ENCODE measurements at regions not wholly inside any gene's neighbourhood (a gene's known extent, or its start where the extent isn't known, plus 50 kb on each side); places are given as distances from the start of the nearest gene placed in this dataset.

- no peak for ATAC-seq
These were observed 50.6 kb upstream of the ZMYND8 start for GRCh38 chr20:47406849-47407682.

DNA sequence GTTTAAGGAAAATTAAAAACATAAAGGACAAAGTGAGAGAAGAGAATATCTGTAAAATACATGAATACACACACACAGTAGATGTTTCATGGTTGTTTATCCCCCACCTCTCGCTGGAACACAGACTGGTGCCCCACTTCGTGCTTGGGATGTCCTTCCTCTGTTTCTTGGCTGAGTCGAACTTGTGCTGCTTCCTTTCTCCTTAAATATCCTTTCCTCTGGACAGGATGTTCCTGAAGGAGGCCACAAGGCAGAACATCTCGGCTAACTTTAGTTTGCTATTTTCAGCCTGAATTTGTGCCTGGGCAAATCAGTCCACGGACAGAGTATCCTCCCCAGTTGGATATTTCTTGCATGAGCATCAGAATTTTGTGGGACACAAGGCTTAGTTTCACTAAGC is 54.7 kb upstream of the ZMYND8 start:
- ATAC-seq, result no peak

- ATAC-seq, result no peak
These were observed 55.6 kb upstream of the ZMYND8 start for GRCh38 chr20:47412083-47412482.

DNA sequence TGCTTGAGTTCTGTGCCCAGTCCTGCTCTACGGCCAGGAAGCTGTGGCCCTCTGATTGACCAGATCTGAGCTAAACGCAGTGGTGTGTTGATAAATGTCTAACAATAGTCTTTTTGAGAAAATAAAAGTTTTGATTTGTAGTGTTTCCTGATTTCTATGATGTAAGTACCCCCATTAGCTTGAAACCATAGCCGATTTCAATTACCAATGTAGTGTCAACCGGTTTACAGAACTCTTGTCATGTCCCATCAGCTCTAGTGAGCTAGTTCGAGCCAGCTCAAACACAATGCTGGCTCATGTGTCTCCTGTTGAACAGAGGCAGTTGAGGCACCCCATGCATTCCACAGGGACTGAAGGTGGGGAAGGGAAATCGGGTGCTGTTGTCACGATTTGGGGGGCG is 56.7 kb upstream of the ZMYND8 start:
- no peak for ATAC-seq

DNA sequence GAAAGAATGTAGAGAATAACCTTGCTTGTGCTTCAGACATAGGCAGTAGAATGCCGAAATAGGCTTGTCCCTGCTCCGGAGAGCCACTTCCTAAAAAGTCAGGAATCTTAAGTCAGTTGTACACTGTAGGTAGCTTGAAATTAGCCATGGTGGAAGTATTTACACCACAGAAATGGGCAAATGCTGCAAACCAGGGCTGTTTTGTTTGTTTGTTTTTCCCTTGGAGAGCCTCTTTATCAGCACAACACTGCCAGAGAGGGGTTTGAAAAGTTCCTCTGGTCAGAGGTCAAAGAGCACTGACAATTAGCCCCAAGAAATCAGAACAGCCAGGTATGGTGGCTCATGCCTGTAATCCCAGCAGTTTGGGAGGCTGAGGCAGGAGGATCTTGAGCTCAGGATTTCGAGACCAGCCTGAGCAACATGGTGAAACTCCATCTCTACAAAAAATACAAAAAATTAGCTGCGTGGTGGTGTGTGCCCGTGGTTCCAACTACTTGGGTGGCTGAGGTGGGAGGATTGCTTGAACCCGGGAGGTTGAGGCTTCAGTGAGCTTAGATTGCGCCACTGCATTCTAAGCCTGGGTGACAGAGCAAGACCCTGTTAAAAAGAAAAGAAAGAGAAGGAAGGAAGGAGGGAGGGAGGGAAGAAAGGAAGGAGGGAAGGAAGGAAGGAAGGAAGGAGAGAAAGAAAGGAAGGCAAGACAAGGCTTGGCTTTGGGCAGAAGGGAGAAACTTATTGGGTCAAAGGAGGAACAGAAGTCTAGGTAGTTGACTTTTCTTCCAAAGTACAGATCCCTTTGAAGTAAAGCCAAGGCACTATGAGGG is 61.0 kb upstream of the ZMYND8 start:
- ATAC-seq, result no peak

DNA sequence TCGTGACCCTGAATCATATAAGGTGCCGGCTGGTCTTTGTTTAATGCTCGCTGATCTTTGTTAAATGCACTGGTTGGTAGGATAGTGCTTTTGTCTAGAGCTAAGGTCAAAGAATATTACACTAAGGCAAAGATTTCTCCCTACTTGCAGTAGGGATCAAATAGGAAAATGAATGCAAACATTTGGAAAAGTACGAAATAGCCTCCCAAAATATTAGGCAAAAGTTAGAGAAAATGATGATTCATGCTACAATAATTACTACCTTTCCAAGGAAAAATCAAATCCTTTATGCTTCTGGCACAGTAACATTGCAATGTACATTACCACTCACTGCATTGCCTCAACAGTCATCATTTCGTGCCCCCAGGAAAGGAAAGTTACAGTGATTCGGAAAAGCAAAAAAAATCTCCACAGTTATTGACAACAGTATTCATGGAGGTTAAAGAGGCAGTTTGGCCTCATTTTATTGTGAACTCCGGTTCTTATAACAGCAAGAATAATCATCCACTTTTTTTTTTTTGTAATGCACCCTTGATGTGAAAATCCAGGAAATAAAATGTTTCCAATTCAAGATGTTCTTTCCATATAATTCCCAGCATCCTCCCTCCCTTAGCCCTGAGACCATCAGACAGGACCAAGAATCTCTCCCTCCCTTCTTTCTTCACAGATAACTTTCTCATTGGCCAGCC is 61.7 kb upstream of the ZMYND8 start:
- no peak for ATAC-seq

DNA sequence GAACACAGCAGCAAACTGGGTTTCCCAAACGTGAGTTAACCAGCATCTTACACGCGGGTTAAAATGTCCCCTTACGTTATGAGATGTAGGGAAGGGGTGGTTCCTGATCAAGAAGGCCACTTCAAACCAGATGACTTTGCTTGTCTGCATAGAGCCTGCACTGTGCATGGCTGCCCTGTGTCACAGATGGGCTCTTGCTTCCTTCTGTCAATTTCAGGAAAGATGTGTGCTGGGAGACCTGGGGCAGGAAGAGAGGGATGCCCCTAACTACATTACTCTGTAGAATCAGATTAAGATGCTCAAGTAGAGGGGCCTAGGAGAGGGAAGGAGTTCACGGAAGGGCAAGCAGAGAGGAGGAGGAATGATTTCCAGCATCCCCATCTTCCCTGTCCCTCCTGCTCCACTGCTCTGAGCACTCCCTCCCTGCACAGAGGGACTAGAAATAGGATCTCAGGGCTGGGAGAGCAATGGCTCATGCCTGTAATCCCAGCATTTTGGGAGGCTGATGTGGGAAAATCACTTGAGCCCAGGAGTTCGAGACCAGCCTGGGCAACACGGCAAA is 63.5 kb upstream of the ZMYND8 start:
- no peak for ATAC-seq

- no peak for ATAC-seq
These were observed 64.6 kb upstream of the ZMYND8 start for GRCh38 chr20:47421076-47421475.

DNA sequence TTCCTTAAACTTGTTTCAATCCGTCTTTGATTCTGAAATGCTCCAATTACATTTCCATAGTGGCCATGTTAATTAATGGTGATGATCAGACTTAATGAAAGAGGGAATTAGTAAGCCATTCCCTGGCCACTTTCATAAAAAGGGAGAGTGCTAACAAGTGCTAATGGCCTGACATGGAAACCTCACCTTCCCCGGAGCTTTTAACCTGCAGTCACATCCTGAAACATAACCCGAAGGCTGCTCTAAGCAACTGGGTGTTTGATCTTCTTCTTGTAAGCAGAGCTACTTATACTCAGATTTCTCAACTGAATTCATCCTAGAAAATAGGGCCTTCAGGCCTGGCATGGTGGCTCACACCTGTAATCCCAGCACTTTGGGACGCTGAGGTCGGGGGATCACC is 67.1 kb upstream of the ZMYND8 start:
- no peak for ATAC-seq

DNA sequence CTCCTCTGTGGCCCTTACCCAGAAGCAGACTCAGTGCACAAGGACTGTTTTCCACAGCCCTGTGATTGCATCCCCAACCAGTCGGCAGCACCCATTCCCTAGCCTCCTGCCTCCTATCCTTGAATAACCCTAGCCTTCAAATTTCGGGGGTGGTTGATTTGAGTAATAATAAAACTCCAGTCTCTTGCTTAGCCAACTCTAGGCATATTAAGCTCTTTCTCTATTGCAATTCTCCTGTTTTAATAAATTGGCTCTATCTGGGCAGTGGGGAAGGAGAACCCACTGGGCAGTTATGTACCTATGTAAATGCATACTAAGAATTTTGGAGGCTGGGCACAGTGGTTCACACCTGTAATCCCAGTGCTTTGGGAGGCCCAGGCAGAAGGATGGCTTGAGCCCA is 70.6 kb upstream of the ZMYND8 start:
- ATAC-seq, result no peak

- no peak for ATAC-seq
These were observed 71.2 kb upstream of the ZMYND8 start for GRCh38 chr20:47427746-47428145.

- ATAC-seq, result no peak
These were observed 71.7 kb upstream of the ZMYND8 start for GRCh38 chr20:47428164-47428563.

GRCh38 chr20:47428851-47429336 is 72.4 kb upstream of the ZMYND8 start:
- no peak for ATAC-seq

- no peak for ATAC-seq
These were observed 72.3 kb upstream of the NCOA3 start for GRCh38 chr20:47429409-47429808.

- no peak for ATAC-seq
These were observed 70.7 kb upstream of the NCOA3 start for GRCh38 chr20:47430862-47431588.

- no peak for ATAC-seq
These were observed 68.9 kb upstream of the NCOA3 start for GRCh38 chr20:47432834-47433210.

DNA sequence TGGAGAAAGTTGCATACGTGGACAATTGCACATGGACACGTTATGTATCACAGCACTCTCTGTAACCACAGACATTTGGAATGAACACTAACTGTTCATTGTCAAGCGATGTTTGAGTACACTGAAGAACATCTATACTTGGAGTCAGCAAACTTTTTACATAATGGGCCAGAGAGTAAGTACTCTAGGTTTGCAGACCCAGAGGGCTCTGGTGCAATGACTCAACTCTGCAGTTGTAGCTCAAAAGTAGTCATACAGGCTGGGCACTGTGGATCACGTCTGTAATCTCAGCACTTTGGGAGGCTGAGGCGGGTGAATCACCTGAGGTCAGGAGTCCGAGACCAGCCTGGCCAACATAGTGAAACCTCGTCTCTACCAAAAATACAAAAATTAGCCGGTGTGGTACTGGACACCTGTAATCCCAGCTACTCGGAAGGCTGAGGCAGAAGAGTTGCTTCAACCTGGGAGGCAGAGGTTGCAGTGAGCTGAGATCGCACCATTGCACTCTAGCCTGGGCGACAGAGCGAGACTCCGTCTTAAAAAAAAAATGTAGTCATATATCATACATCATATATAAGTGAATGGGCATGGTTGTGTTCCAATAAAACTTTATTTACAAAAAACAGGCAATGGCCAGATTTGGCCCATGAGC is 67.4 kb upstream of the NCOA3 start:
- peak; percentile 84 for ATAC-seq

DNA sequence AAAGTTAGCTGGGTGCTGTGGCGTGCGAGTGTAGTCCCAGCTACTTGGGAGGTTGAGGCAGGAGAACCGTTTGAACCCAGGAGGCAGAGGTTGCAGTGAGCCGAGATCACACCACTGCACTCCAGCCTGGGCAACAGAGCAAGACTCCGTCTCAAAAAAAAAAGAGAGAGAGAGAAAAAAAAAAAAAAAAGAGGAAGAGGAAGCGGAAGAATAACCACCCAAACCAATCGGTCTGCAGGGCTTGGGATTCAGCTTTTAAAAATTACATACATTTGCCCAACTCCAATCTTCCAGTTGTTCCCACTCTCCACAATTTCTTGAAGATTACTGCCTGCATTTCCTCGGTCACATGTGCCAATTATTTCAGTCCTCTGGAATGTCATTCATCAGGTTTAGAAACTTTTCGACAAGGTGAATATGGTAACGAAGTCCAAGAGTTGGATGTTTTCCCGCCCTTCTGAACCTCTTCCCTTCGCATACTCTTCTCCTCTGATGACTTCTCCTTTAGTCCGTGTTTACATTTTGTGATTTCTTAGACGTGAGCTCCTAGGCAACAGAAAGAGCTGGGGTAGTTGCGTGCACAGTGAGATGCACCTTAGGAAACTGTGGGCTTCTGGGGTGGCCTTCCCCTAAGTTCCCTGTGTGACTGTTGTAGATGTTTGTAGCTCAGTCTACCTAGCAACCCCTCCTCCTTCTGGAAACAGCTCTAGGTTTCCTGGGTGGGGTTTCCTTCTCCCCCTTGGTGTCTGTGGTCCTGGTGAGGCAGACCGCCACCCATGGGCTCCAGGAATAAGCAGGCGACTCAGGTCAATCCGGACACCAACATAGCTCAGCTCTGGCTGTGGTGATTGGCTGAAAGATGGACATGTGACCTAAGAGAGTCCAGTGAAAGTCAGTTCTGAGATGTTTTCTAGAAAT is 63.0 kb upstream of the NCOA3 start:
- ATAC-seq, result peak; percentile 49

DNA sequence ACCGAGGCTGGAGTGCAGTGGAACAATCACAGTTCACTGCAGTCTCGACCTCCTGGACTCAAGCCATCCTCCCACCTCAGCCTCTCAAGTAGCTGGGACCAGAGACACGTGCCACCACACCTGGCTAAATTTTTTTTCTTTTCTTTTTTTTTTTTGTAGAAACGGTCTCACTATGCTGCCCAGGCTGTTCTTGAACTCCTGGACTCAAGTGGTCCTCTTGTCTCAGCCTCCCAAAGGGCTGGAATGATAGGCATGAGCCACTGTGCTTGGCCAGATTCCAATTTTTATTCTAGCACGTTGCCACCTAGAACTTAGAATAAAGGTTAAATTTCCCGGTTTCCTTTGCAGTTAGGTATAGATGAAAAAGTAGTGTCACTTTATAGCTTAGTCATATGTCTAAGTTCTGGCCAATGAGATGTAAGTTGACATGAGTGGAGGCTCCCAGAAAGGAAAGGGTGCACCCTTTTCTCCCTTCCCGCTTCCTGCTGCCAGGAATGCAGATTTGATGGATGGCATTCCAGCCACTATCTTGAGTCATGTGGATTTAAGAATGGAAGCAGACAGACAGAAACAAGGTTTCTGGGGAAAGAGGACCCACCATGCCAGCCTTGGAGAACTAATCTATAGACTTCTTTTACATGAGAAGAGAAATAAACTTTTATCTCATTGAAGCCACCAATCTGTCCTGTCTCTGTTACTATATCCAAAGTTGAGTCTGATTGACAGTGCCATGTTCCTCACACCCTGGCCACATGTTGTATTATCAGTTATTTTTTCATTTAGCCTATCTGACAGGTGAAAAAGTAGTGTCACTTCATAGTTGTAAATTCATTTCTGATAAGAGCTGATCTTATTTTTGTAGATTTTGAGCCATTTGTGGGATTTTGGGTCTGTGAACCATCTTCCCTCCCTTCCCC is 60.6 kb upstream of the NCOA3 start:
- ATAC-seq, result no peak

All from esophagus mucosa (tissue), 1 donor.